ENCODE measurements at regions not wholly inside any gene's neighbourhood (a gene's known extent, or its start where the extent isn't known, plus 50 kb on each side); places are given as distances from the start of the nearest gene placed in this dataset.
A peak's percentile ranks its signal among the peaks of the same experiment; 100 is the strongest.
"Not testable (repeated sequence)": the region's sequence is repeated elsewhere in the genome, so short reads cannot be mapped to it uniquely, and the experiment has no call there.

DNA sequence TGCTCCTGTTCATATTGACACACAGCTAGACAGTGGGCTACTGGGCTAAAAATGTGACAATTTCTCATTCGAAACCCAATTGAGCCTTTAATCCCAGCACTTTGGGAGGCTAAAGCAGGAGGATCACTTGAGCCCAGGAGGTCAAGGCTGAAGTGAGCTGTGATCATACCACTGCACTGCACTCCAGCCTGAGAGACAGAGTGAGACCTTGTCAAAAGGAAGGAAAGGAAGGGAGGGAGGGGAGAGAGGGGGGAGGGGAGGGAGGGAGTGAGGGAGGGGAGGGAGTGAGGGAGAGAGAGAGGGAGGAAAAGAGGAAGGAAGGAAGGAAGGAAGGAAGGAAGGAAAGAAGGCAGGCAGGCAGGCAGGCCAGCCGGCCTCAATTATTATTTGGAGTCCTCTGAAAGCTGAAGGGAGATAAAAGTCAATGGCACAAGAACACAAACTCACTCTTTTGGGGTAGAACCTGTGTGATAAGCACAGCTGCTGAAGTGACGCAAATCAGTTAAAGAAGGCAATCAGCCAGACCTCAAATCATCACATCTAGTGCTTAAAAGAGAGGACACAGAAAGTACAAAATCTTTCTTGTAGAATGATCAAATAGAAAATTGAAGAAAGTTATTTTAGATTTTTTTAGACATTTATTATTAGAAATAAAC lies 98.1 kb downstream of the CCDC71L start:
- DNase-seq (ENCODE audit: low spot score), result no peak

DNA sequence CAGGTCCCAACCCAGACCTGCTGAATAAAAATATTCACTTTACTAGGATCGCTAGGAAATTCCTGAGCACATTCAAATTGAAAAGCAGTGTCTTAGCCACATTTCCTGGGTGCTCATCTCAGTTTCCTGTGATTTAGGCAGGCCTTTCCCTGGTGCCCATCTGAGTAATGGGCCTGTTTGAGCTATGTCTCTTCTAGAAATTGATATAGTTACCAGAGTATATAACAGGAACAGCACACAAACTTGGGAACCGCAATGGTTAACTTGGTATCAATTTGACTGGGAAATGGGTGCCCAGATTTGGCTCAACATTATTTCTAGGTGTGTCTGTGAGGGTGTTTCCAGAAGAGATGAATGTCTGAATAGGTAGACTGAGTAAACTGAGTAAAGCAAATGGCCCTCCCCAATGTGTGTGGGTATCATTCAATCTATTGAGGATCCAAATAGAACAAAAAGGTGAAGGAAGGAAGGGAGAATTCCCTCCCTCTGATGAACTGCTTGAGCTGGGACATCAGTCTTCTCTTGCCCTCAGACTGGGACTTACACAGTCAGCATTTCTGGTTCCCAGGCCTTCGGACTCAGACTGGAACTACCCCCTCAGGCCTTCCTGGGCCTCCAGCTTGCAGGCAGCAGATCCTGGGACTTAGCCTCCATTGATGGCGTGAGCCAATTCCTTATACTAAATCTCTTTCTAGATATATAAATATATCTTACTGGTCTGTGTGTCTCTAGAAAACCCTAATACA lies 99.1 kb downstream of the CCDC71L start:
- no peak for DNase-seq (ENCODE audit: low spot score)

DNA sequence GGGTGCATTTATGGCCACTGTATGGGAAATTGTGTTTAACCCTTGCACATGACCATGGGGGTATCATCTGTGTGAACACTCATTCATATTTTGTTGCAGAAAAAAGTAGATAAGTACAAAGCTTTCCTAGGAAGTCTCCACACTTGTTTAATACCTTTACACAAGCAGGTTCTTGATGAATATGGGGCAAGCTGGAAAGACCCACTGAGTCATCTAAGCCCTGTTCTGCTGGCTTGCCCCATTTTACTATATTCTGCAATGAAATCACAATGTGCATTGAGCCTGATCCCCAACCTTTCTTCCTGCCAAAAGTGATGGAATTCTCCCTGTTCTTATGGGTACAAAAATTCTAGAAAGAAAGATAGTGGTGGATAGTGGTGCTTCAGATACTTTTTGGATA lies 99.8 kb downstream of the CCDC71L start:
- DNase-seq (ENCODE audit: low spot score), result no peak

DNA sequence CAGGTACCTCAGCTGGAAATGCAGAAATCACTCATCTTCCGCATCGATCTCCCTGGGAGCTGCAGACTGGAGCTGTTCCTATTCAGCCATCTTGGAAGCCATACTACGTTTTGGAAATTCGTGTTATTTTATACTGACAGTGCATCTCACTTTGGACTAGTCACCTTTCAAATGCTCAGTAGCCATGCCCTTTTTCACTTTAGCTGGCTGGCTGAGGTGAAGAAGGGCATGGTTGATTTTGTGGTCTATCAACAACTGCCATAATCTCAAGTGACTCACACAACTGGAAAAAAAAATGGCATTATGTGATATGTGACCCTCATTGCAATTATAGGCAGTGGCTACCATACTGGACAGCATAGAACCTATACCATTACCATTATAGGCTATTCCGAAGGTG lies 100.5 kb downstream of the CCDC71L start:
- DNase-seq (ENCODE audit: low spot score), result no peak

DNA sequence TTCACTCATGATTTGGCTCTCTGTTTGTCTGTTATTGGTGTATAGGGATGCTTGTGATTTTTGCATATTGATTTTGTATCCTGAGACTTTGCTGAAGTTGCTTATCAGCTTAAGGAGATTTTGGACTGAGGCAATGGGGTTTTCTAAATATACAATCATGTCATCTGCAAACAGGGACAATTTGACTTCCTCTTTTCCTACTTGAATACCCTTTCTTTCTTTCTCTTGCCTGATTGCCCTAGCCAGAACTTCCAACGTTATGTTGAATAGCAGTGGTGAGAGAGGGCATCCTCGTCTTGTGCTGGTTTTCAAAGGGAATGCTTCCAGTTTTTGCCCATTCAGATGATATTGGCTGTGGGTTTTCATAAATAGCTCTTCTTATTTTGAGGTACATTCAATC lies 104.7 kb downstream of the CCDC71L start:
- DNase-seq (ENCODE audit: low spot score), result not testable (repeated sequence)

DNA sequence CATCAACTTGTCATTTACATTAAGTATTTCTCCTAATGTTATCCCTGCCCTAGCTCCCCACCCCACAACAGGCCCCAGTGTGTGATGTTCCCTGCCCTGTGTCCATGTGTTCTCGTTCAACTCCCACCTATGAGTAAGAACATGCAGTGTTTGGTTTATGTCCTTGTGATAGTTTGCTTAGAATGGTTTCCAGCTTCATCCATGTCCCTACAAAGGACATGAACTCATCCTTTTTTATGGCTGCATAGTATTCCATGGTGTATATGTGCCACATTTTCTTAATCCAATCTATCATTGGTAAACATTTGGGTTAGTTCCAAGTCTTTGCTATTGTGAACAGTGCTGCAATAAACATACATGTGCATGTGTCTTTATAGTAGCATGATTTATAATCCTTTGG lies 106.3 kb downstream of the CCDC71L start:
- not testable (repeated sequence) for DNase-seq (ENCODE audit: low spot score)

DNA sequence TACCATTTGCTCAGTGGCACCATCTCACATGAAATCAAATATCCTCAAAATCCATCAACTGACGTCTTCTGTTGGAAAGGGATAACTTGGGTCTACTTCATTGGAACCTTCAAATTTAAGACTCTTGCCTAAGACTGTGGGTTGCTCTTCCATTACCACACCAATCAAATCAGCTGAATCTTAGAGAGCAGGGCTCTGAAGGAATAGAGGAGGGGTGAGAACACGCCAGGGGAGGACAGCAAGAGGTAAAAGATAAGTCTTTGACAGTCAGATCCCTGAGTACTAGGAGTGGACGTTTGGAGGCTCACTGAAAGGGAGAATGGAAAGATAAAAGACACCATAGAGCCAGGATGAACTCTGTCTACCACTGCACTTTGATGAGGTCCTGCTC lies 107.5 kb downstream of the CCDC71L start:
- DNase-seq (ENCODE audit: low spot score), result no peak

DNA sequence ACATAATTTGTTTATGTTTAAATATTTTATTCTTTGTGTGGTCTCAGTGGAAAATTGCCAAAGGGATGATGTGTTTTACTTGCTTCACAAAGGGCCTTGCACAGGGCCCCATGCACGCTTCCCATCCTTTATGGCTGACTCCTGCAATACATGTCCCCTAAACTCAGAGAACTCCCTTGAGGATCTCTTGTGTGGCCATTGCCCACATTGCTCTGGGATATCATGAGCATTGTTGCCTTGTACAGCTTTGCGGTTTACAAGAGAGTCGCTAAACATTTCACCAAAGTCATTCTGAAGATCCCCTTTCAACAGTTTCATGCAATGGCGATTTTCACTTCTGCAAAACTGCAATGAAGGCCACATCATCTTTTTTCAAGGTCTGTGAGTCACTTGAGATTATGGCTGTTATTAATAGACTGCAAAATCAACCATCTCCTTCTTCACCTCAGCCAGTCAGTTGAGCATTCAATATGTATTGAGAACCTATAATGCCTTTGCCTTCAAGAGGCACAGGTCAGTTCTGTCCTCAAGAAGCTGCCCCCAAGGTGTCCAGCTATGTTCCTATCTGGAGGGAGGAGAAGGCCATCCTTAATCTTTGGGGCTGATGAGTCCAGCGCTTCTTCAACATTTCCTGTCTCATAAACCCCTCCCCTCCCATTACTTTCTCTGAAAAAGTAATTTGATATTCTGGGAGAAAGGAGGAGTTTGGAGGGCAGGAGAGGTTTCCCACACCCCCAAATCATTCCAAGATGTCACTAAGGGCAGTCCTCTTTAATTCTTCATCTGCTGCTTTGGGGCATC lies 108.1 kb downstream of the CCDC71L start:
- DNase-seq (ENCODE audit: low spot score), result no peak

DNA sequence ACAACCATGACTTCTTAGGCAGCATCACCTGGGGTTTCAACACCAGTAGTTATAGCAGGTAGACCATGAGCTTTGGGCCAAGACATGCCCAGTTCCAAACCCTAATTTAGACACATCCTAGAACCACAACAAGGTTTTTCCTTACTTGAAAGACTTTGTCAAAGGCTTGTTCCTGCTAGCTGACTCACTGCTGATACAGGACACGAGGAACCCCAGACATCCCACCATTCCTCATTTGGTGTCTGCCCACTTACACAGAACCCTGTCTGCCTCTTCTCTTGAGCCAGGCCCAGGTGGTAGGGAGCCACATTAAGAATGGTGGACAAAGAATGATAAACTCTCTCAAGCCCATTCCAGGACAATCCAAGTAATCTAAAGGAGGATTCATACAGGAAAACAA lies 109.0 kb downstream of the CCDC71L start:
- no peak for DNase-seq (ENCODE audit: low spot score)

DNA sequence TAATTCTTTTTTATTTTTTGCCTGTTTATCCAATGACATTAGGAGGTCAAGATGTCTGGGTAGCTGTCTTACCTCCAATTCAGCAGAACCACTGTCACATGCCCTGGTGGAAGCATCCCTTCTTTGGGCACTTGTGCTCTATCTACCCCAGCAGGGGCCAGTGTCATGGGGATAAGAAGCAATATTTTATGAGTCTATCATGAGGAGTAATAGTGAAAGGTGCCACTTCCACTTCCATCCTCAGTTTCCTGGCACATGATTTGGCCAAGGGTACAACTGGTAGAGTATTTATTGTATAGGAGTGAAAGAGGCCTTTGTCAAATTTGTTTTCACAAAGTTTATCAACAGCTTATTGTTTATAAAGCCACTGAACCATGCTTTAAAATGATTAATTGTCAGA lies 112.5 kb downstream of the CCDC71L start:
- DNase-seq (ENCODE audit: low spot score), result no peak

DNA sequence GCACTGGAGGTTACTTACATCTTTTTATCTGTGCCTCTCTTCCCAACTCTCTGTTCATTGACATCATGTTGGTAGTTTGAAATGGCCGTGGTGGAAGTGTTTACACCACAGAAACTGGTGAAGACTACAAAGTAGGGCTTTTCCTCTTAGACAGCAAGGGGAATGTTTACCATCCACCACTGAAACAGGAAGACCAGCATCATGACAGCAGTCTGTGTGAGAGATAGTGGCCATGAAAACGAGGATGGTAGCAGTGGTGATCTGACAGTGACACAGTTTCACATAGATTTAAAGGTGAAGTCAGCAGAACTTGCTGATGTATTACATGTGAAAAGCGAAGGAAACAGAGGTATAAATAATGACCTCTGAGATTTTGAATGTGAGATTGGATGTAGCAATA lies 115.7 kb downstream of the CCDC71L start:
- DNase-seq (ENCODE audit: low spot score), result no peak

DNA sequence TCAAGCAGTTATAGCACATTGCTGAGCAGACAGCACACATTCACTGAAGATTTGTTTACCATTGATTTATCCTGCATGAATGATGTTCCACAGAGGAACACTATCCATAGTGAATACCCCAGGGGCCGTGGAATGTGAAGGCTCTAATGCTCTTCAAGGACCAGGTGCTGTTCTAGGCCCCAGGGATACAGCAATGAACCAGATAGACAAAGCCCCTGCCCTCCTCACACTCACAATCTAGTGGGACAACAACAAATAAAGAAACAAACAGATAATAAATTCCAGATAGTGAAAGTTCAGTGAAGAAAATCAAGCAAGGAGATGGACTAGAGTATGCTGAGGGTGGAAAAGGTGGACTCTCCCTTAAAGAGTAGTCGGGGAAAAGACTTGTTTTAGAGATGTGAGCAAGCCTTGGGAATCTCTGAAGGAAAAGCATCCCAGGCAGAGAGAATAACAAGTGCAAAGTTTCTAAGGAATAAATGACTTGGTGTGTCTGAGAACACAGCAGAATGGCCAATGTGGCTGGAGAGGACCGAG lies 117.7 kb downstream of the CCDC71L start:
- DNase-seq (ENCODE audit: low spot score), result no peak

DNA sequence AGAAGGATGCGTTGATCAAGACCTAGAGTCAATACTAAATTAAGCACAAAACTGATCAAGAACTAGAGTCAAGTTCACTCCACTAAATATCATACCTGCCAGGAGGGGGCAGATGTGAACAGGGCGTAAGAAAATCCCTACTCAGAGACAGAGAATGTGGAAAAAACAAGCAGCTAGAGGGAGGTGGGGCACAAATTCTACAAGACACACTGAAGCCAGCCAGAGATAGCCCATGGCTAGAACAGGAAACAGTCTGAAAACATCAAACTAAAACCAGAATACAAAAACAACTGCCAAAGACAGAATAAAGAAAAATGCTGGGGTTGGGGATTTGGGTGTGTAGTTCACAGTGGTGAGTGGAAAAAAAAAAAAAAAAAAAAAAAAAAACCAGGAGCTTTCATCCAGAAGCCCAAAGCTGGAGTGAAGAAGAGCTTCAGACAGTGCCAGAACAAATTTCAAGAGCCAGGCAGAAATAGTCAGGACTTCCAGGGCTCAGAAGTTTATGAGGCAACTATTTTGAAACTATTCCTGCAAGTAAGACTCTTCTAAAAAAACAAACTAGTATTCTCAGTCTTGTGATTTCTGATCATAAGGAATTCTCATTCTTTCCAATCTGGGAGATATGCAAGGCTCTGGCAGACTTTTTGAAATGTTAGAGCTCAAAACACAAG lies 118.3 kb downstream of the CCDC71L start:
- DNase-seq (ENCODE audit: low spot score), result peak; percentile 63

DNA sequence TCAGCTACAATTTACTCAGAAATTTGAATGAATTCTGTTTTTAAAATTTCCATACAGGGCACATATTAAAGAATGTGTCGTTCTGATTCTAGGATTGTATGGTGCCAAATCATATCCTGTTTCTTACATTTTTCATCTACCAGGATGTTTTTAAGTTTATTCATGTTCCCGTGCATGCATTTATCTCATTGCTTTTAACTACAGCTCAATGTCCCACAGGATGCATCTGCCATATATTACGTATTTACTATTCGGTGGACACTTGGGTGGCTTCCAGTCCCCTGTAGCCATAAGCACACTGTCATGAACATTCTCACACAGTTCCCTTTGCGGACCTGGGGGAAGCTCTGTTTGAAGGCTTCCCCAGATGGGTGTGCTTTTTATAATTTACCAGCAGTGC lies 122.3 kb downstream of the CCDC71L start:
- DNase-seq (ENCODE audit: low spot score), result no peak

DNA sequence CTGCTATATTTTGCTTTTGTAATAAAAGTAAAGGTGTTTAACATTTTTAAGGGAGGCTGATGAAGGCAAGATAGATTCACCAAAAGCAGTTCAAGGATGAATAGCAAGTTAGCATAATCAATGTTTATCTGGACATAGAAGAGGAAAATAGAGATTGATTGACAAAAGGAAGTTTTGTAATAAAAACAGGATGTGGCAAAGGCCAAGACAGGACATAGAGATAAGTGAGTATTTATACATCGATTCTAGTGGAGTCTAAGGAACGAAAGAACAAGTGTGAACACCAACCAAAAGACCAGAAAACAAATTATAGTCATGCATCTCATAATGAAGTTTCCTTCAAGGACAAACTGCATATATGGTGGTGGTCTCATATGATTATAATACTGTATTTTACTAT lies 123.8 kb downstream of the CCDC71L start:
- no peak for DNase-seq (ENCODE audit: low spot score)

DNA sequence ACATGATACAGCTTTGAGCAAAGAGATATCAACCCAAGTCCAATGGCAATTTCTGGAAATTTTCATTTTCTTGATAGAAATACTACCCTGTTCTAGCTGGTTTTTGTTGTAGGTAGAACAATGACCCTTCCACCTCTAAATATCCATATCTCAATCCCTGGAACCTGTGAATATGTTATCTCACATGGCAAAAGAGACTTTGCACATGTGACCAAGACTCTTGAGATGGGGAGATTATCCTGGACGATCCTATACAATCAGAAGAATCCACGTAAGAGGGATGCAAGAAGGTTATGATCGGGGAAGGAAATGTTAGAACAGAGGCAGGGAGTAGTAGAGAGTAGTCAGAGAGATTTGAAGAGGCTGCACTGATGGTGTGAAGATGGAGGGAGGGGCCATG lies 124.9 kb downstream of the CCDC71L start:
- DNase-seq (ENCODE audit: low spot score), result no peak

DNA sequence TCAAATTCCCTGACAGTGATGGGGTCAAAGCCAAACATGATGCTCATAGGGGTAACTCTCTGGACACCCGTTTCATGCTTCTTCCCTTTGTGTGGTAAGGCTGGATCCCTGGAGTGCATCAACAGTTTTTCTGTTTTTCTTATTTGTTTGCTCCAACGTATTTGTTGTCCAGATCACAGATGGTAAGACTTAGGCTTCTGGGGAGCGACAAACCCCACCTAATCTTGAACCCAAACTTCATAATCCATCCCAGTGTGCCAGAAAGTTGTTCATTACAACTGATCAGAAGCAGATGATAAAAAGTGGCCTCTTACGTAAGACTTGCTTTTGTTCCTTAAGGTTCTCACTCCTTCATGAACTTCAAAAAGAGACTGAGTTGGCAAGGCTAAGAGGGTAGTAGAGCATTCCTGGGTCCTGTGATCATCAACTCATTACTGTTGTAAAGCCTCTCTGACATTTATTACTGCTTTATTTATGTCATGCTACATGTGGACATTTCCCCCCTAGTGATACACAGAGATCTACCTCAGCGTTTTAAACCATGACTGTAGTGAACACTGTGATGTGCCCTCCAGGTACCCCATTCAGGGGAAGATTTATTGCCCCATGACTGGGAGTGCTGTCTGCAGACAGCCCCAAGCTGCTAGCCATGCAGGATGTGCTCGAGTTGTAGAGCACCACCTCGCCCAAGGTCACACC lies 125.6 kb downstream of the CCDC71L start:
- DNase-seq (ENCODE audit: low spot score), result no peak

DNA sequence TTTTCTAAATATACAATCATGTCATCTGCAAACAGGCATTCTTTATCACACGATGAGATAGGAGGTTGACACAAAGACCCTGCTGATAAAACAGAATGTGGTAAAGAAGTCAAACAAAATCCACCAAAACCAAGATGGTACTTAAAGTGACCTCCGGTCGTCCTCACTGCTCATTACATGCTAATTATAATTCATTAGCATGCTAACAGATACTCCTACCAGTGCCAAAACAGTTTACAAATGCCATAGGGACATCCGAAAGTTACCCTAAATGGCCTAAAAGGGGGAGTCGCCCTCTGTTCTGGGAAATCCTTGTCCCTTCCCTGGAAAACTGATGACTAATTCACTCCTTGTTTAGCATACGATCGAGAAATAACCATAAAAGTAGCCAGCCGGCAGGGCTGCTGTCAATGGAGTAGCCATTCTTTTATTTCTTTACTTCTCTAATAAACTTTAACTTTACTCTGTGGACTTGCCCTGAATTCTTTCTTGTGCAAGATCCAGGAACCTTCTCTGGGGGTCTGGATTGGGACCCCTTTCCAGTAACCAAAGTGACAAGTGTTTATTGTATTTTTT lies 126.6 kb downstream of the CCDC71L start:
- DNase-seq (ENCODE audit: low spot score), result no peak

DNA sequence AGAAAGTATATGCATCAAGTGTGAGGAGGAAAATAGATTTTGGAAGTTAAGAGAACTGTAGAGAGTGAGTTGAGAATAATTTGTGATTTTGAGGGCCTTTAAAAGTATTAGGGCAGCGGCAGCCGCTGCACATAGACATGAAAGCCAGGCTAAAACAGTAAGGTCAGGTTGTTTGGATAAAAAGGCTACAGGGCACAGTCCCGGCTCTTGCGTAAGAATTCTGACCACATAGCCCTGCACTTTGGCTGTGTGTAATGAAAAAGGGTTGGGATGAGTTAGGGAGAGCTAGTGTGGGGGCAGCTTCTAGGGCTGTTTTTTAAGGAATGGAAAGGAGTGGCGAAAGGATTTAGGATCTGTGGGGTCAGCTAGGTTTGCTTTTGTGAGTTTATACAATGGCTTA lies 130.8 kb downstream of the CCDC71L start:
- DNase-seq (ENCODE audit: low spot score), result not testable (repeated sequence)

DNA sequence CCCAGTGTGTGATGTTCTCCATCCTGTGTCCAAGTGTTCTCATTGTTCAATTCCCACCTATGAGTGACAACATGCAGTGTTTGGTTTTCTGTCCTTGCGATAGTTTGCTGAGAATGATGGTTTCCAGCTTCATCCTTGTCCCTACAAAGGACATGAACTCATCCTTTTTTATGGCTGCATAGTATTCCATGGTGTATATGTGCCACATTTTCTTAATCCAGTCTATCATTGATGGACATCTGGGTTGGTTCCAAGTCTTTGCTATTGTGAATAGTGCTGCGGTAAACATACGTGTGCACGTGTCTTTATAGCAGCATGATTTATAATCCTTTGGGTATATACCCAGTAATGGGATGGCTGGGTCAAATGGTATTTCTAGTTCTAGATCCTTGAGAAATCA lies 134.3 kb downstream of the CCDC71L start:
- DNase-seq (ENCODE audit: low spot score), result not testable (repeated sequence)

DNA sequence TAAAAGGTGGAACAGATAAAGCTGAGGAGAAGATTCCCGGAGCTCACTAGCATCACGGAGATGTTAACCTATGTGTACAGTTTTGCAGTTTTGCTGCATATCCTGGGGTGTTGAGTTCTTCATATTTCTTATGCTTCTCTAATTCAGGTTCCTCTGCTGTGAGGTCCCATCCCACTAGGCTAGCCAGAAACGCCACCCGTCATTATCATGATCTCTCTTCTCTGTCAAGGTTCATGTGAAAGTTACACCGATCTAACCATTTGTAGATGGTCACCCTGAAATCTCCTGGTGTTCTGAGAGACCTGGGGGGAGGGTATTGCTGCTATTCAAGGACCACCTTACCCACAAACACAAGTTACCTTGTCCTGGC lies 136.3 kb downstream of the CCDC71L start:
- no peak for DNase-seq (ENCODE audit: low spot score)

Data from hepatic stellate cell (primary cell).